Tibial artery (tissue), 4 donors: ENCODE measurements at regions not wholly inside any gene's neighbourhood (a gene's known extent, or its start where the extent isn't known, plus 50 kb on each side); places are given as distances from the start of the nearest gene placed in this dataset.

Experiments
- DNase-seq, 2 donors: peaks; one replicate each; pipeline ENCODE4 v3.0.0-alpha.2; 2019
- H3K27ac ChIP-seq, 2 donors: fragments of 200-600 bp; sonication (generic) in 1 of 2; 1 replicate in 1 of 2; 2 replicates in 1 of 2; pipeline ENCODE4 v1.5.1; 2018 to 2019; ENCODE audit warnings: mild to moderate bottlenecking in 1 of 2
- H3K27me3 ChIP-seq, 2 donors: fragments of 200-600 bp; sonication (generic) in 1 of 2; one replicate each; pipeline versions ENCODE4 v1.5.1 to v1.6.0; 2016 to 2019
- H3K36me3 ChIP-seq, 3 donors: fragments of 200-600 bp; sonication (generic) in 2 of 3; one replicate each; pipeline ENCODE4 v1.5.1; 2016 to 2019; ENCODE audit warnings: mild to moderate bottlenecking in 2 of 3
- H3K4me1 ChIP-seq, 4 donors: fragments of 200-600 bp; sonication (generic) in 2 of 4; 1 replicate in 3 of 4; 2 replicates in 1 of 4; pipeline ENCODE4 v1.5.1; 2016 to 2019
- H3K4me3 ChIP-seq, 2 donors: fragments of 200-600 bp; sonication (generic) in 1 of 2; 1 replicate in 1 of 2; 2 replicates in 1 of 2; pipeline ENCODE4 v1.5.1; 2018 to 2019; ENCODE audit warnings: mild to moderate bottlenecking in 2 of 2
- H3K9me3 ChIP-seq, 3 donors: fragments of 200-600 bp; sonication (generic) in 1 of 3; one replicate each; pipeline ENCODE4 v1.5.1; 2016 to 2019
- CTCF ChIP-seq, 2 experiments: fragments of 200-600 bp in 1 of 2; fragments of 450-650 bp in 1 of 2; IDR thresholded peaks; one replicate each; pipeline ENCODE4 v1.5.1; 2017 to 2019; ENCODE audit warnings: antibody characterized with exemption in 2 of 2, mild to moderate bottlenecking in 1 of 2, moderate library complexity in 1 of 2
- intact Hi-C: fragments of 100-400 bp; cut with DNase I; formaldehyde crosslinking; loops from one replicate; pipeline ENCODE4 v1.15.0; 2023; ENCODE audit warnings: low total_unique reads

DNA sequence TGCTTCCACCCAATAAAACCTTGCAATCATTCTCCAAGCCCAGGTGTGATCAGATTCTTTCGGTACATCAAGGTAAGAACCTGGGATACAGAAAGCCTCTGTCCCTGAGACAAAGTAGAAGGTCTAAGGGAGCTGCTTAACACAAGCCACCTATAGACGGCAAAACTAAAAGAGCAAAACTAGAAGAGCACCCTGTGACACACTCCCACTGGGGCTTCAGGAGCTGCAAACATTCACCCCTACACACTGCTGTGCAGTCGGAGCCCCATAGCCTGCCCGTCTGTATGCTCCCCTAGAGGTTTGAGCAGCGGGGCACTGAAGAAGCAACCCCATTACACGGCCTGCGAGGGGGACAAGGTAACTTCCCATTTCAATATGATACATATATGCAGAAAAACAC, 179.6 kb upstream of the CDH9 start:
- Histone ChIP-seq H3K4me1 (no peaks in the 10 kb centered on the region), H3K27ac (no peak overlapping the region), H3K27me3 (no peaks in the 10 kb centered on the region), H3K4me3 (no peak overlapping the region), H3K9me3 (no peaks in the 10 kb centered on the region), H3K36me3 (no peaks in the 10 kb centered on the region)
- no peak for TF ChIP-seq CTCF (IDR thresholded peaks at IDR 0.05)
- DNase-seq: no peak
- intact Hi-C loops: no loop called here

- Histone ChIP-seq H3K27me3 (no peaks in the 10 kb centered on the region), H3K9me3 (no peaks in the 10 kb centered on the region), H3K27ac (no peak overlapping the region), H3K4me1 (no peaks in the 10 kb centered on the region), H3K4me3 (no peak overlapping the region), H3K36me3 (no peaks in the 10 kb centered on the region)
- intact Hi-C loops: no loop called here
- DNase-seq: no peak
- no peak for TF ChIP-seq CTCF (IDR thresholded peaks at IDR 0.05)
These were observed 179.0 kb upstream of the CDH9 start for GRCh38 chr5:27217155-27217956.

DNA sequence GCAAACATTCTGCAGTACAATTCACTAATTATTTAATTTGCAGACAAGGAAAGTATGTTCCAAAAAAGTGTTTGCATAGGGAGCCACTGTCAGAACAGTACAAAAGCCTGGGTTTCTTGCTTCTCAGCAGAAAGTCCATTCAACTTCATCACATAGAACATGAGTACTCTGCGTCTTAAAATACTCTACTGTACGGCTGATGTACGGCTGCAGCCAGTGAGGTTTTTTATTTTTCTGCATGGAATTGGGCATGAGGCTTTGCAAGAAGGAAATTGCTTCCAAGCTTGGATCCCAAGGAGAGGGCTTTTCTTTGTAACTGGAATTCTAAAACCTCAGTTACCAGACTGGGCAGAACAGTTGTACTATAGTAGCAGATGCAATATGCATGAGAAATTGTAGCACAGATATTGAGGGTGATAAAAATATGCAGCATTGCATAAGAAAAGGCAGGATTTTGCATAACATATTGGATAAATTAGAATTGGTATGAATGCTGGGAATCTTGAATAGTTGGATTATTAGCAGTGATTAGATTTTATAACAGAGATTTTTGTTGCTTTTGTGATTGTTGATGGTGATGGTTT, 178.1 kb upstream of the CDH9 start:
- no peak for TF ChIP-seq CTCF (IDR thresholded peaks at IDR 0.05)
- no peaks in the 10 kb centered on the region for H3K9me3 ChIP-seq
- intact Hi-C loops: no loop called here

DNA sequence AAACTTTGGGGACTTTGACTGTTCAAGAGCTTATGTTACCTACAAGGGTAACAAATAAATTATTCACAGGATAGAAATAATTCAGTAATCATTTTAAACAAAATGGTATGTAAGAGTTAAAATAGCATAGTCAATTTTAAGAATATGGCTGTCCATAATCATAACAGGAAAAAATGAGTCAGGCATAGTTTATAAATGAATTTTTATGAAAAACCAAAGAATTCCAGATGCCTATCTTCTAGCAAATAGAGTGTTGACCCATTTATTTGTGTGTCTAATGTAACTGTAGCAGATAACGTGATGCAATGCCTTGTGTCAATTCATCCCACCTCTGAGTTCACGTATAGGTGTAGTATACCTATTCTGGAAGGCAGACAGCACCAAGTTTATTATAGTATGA, 169.7 kb upstream of the CDH9 start:
- H3K4me1 ChIP-seq: no peaks in the 10 kb centered on the region
- TF ChIP-seq CTCF (IDR thresholded peaks at IDR 0.05): no peak
- peaks cover 0 to 14% (median 0%) of the 10 kb centered on the region in 3 donors for H3K9me3 ChIP-seq
- no peak overlapping the region for H3K4me3 ChIP-seq
- intact Hi-C loops: no loop called here
- no peaks in the 10 kb centered on the region for H3K36me3 ChIP-seq
- no peak overlapping the region for H3K27ac ChIP-seq
- H3K27me3 ChIP-seq: no peaks in the 10 kb centered on the region
- no peak for DNase-seq

More for the DNA sequence above, 178.1 kb upstream of the CDH9 start:
- Histone ChIP-seq H3K27ac (no peak overlapping the region), H3K36me3 (no peaks in the 10 kb centered on the region), H3K27me3 (no peaks in the 10 kb centered on the region), H3K4me1 (no peaks in the 10 kb centered on the region), H3K4me3 (no peak overlapping the region)
- no peak for DNase-seq

DNA sequence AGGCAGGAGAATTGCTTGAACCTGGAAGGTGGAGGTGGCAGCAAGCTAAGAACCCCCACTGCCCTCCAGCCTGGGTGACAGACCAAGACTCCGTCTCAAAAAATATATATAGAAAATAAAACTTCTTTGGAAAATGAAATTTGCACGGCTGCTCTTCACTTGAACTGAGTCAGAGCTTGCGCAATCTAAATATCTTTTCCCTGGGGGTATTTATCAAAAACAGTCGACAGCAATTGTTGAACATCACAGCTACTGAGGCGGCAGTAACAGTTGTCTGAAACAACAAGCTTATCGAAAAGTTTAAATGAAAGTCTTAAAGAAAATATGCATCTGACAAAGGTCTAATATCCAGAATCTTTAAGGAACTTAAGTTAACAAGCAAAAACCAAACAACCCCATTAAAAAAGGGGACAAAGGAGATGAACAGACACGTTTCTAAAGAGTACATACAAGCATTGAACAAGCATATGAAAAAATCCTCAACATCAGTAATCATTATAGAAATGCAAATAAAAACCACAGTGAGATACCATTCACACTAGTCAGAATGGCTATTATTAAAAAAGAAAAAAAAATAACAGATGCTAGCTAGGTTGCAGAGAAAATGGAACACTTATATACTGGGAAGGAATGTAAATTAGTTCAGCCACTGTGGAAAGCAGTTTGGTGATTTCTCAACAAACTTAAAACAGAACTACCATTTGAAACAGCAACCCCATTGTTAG, 153.6 kb upstream of the CDH9 start:
- H3K27me3 ChIP-seq: no peaks in the 10 kb centered on the region
- intact Hi-C loops: no loop called here
- H3K9me3 ChIP-seq: no peaks in the 10 kb centered on the region
- H3K4me3 ChIP-seq: no peak overlapping the region
- H3K27ac ChIP-seq: no peak overlapping the region
- no peaks in the 10 kb centered on the region for H3K36me3 ChIP-seq
- no peaks in the 10 kb centered on the region for H3K4me1 ChIP-seq
- DNase-seq: no peak
- TF ChIP-seq CTCF (IDR thresholded peaks at IDR 0.05): no peak
